H1 (cell line): ENCODE measurements at regions not wholly inside any gene's neighbourhood (a gene's known extent, or its start where the extent isn't known, plus 50 kb on each side); places are given as distances from the start of the nearest gene placed in this dataset.

ENCODE experiments used
- CTCF ChIA-PET: fragments of 300-600 bp; sonication (Branson Sonifier 250); formaldehyde crosslinking; loops from one replicate; lab custom pipeline; 2021; ENCODE audit not compliant: partially characterized antibody; lab: Charles Lee
- POLR2A ChIA-PET: fragments of 300-600 bp; sonication (Branson Sonifier 250); formaldehyde crosslinking; loops from one replicate; lab custom pipeline; 2021; ENCODE audit warnings: inconsistent platforms; ENCODE audit not compliant: partially characterized antibody; lab: Charles Lee
- DNase-seq, 2 experiments: peaks; one replicate each; pipeline versions ENCODE4 v3.0.0 to v3.0.0-alpha.2; 2010 to 2022; ENCODE audit warnings: low spot score in 2 of 2, low read depth in 1 of 2, mixed read lengths in 1 of 2
- FAIRE-seq: peaks from 2 replicates; lab custom pipeline; 2011; peaks lifted over from hg19 to GRCh38; lab: Jason Lieb, UNC
- H2AFZ ChIP-seq: 2 replicates; pipeline ENCODE4 v1.8.1; 2012; ENCODE audit warnings: low read length, inconsistent platforms
- H2AK5ac ChIP-seq: 2 replicates; pipeline ENCODE4 v1.6.1; 2013; ENCODE audit warnings: low read depth, low read length
- H2BK120ac ChIP-seq: replicated peaks from 2 replicates; pipeline ENCODE3; 2013; ENCODE audit warnings: low read depth, low read length, inconsistent platforms
- H2BK12ac ChIP-seq: 2 replicates; pipeline ENCODE4 v1.6.1; 2013; ENCODE audit warnings: low read depth, low read length
- H2BK15ac ChIP-seq: 2 replicates; pipeline ENCODE4 v1.6.1; 2013; ENCODE audit warnings: low read length
- H2BK20ac ChIP-seq: 2 replicates; pipeline ENCODE4 v1.6.1; 2013; ENCODE audit warnings: low read length
- H2BK5ac ChIP-seq: 2 replicates; pipeline ENCODE4 v1.6.1; 2013; ENCODE audit warnings: low read depth, low read length
- H3K14ac ChIP-seq: 2 replicates; pipeline ENCODE4 v1.6.1; 2013; ENCODE audit warnings: inconsistent platforms; ENCODE audit not compliant: insufficient read length
- H3K18ac ChIP-seq: 2 replicates; pipeline ENCODE4 v1.6.1; 2013; ENCODE audit warnings: low read length; ENCODE audit errors: extremely low read depth
- H3K23ac ChIP-seq: 2 replicates; pipeline ENCODE4 v1.6.1; 2013; ENCODE audit warnings: inconsistent platforms; ENCODE audit not compliant: insufficient read length
- H3K23me2 ChIP-seq: 2 replicates; pipeline ENCODE4 v1.6.1; 2013; ENCODE audit warnings: low read depth, low read length
- H3K27ac ChIP-seq: 2 replicates; pipeline ENCODE4 v1.6.1; 2011; ENCODE audit warnings: low read depth, low read length, inconsistent platforms
- H3K27me3 ChIP-seq, 4 experiments: replicated peaks in 1 of 4; 1 replicate in 1 of 4; 2 replicates in 3 of 4; pipeline versions ENCODE4 v1.6.1 to v1.8.1; 2011 to 2013; ENCODE audit warnings: low read length in 3 of 4, mild to moderate bottlenecking in 3 of 4, inconsistent platforms in 2 of 4, mixed read lengths in 2 of 4, moderate library complexity in 1 of 4; ENCODE audit not compliant: control insufficient read depth in 3 of 4, insufficient read depth in 3 of 4; ENCODE audit errors: extremely low read depth in 1 of 4
- H3K36me3 ChIP-seq, 4 experiments: 2 replicates each; pipeline versions ENCODE4 v1.6.1 to v1.8.1; 2011 to 2013; ENCODE audit warnings: mild to moderate bottlenecking in 4 of 4, low read length in 3 of 4, moderate library complexity in 2 of 4, control low read depth in 1 of 4, inconsistent platforms in 1 of 4; ENCODE audit not compliant: insufficient read depth in 4 of 4, control insufficient read depth in 2 of 4
- H3K4ac ChIP-seq: replicated peaks from 2 replicates; pipeline ENCODE3; 2013; ENCODE audit warnings: low read length, low read depth, mixed read lengths, inconsistent platforms; ENCODE audit not compliant: insufficient read length
- H3K4me1 ChIP-seq, 4 experiments: replicated peaks in 1 of 4; 1 replicate in 1 of 4; 2 replicates in 3 of 4; pipeline versions ENCODE4 v1.6.1 to v1.8.1; 2011 to 2013; ENCODE audit warnings: low read length in 3 of 4, inconsistent platforms in 2 of 4, mixed read lengths in 1 of 4; ENCODE audit not compliant: insufficient read depth in 4 of 4, control insufficient read depth in 3 of 4
- H3K4me2 ChIP-seq, 2 experiments: 2 replicates each; pipeline versions ENCODE4 v1.6.1 to v1.8.1; 2011 to 2013; ENCODE audit warnings: low read depth in 2 of 2, low read length in 2 of 2, control low read depth in 1 of 2, inconsistent platforms in 1 of 2, mild to moderate bottlenecking in 1 of 2; ENCODE audit not compliant: insufficient read depth in 1 of 2
- H3K4me3 ChIP-seq, 4 experiments: fragments of 200-600, 300-600 bp in 1 of 4; sonication (generic), shearing (Covaris generic), sonication (Bioruptor Twin) in 1 of 4; 2 replicates each; pipeline versions ENCODE4 v1.5.1 to v1.8.1; 2011 to 2016; ENCODE audit warnings: low read length in 4 of 4, low read depth in 3 of 4, control low read depth in 2 of 4, inconsistent platforms in 2 of 4, mild to moderate bottlenecking in 2 of 4, mixed read lengths in 1 of 4, moderate library complexity in 1 of 4; ENCODE audit not compliant: insufficient read depth in 2 of 4; ENCODE audit errors: extremely low read depth in 1 of 4
- H3K56ac ChIP-seq: replicated peaks from 2 replicates; pipeline ENCODE3; 2013; ENCODE audit warnings: low read depth, mild to moderate bottlenecking, mixed read lengths, low read length, inconsistent platforms; ENCODE audit not compliant: insufficient read length
- H3K79me1 ChIP-seq: 2 replicates; pipeline ENCODE4 v1.6.1; 2013; ENCODE audit warnings: low read depth, low read length, control low read depth
- H3K79me2 ChIP-seq, 2 experiments: 2 replicates each; pipeline versions ENCODE4 v1.6.1 to v1.8.1; 2012 to 2013; ENCODE audit warnings: low read length in 2 of 2, mild to moderate bottlenecking in 2 of 2, inconsistent platforms in 1 of 2; ENCODE audit not compliant: insufficient read depth in 2 of 2, control insufficient read depth in 1 of 2
- H3K9ac ChIP-seq, 4 experiments: replicated peaks in 1 of 4; 1 replicate in 1 of 4; 2 replicates in 3 of 4; pipeline versions ENCODE4 v1.6.1 to v1.8.1; 2011 to 2013; ENCODE audit warnings: low read depth in 3 of 4, low read length in 3 of 4, control low read depth in 2 of 4, mild to moderate bottlenecking in 2 of 4, moderate library complexity in 2 of 4, inconsistent platforms in 1 of 4; ENCODE audit errors: extremely low read depth in 1 of 4
- H3K9me3 ChIP-seq, 2 experiments: 2 replicates each; pipeline versions ENCODE4 v1.6.1 to v1.8.1; 2012 to 2013; ENCODE audit warnings: mild to moderate bottlenecking in 2 of 2, moderate library complexity in 2 of 2, control low read depth in 1 of 2, inconsistent platforms in 1 of 2, low read depth in 1 of 2, low read length in 1 of 2, mixed read lengths in 1 of 2; ENCODE audit not compliant: insufficient read depth in 2 of 2
- H4K20me1 ChIP-seq, 2 experiments: replicated peaks in 1 of 2; 2 replicates each; pipeline versions ENCODE3 to v1.8.1; 2011 to 2013; ENCODE audit warnings: inconsistent platforms in 2 of 2, low read length in 2 of 2, mild to moderate bottlenecking in 1 of 2; ENCODE audit not compliant: insufficient read depth in 2 of 2, control insufficient read depth in 1 of 2
- H4K5ac ChIP-seq: 2 replicates; pipeline ENCODE4 v1.6.1; 2013; ENCODE audit warnings: low read length, low read depth, mixed read lengths, inconsistent platforms; ENCODE audit not compliant: insufficient read length
- H4K8ac ChIP-seq: 2 replicates; pipeline ENCODE4 v1.8.0; 2013; ENCODE audit warnings: mild to moderate bottlenecking, moderate library complexity, low read length, inconsistent platforms; ENCODE audit not compliant: insufficient read depth; ENCODE audit errors: extremely low read depth
- H4K91ac ChIP-seq: replicated peaks from 2 replicates; pipeline ENCODE3; 2013; ENCODE audit warnings: low read length, mixed read lengths, inconsistent platforms; ENCODE audit not compliant: insufficient read length
- ATF2 ChIP-seq: IDR thresholded peaks from 2 replicates; pipeline ENCODE4 v1.6.1; 2012; ENCODE audit warnings: low read length, inconsistent platforms
- BRCA1 ChIP-seq: IDR thresholded peaks from 2 replicates; pipeline ENCODE4 v1.6.1; 2012; ENCODE audit warnings: low read depth, low read length, improper control_type of control experiment
- CBX5 ChIP-seq: fragments of 300-800, 300-1000 bp; sonication (generic); IDR thresholded peaks from 2 replicates; pipeline ENCODE4 v1.7.1; 2016; ENCODE audit warnings: antibody characterized with exemption, low read length, low read depth
- CHD1 ChIP-seq: IDR thresholded peaks from 2 replicates; pipeline ENCODE4 v1.6.1; 2012; ENCODE audit warnings: low read depth, low read length, improper control_type of control experiment
- CTBP2 ChIP-seq: IDR thresholded peaks from 2 replicates; pipeline ENCODE4 v1.7.0; 2011; ENCODE audit warnings: borderline replicate concordance, mild to moderate bottlenecking, moderate library complexity, mixed read lengths, low read length; ENCODE audit not compliant: insufficient read depth, insufficient read length
- GTF2F1 ChIP-seq: IDR thresholded peaks from 2 replicates; pipeline ENCODE4 v1.6.1; 2012; ENCODE audit warnings: low read depth, low read length, improper control_type of control experiment, borderline replicate concordance
- HDAC6 ChIP-seq: IDR thresholded peaks from one replicate; pipeline ENCODE4 v1.7.1; 2012; ENCODE audit warnings: low read depth, mild to moderate bottlenecking, inconsistent platforms, low read length, moderate library complexity
- MAFK ChIP-seq: IDR thresholded peaks from 2 replicates; pipeline ENCODE4 v1.6.1; 2012; ENCODE audit warnings: low read depth, mild to moderate bottlenecking, improper control_type of control experiment, low read length
- RFX5 ChIP-seq: IDR thresholded peaks from 2 replicates; pipeline ENCODE4 v1.6.1; 2011; ENCODE audit warnings: low read depth, low read length, improper control_type of control experiment, borderline replicate concordance
- RNF2 ChIP-seq: fragments of 200-900, 300-1000 bp; sonication (generic); IDR thresholded peaks from 2 replicates; pipeline ENCODE4 v1.7.1; 2016; ENCODE audit warnings: borderline replicate concordance, low read depth, mild to moderate bottlenecking, antibody characterized with exemption, low read length; ENCODE audit not compliant: poor library complexity, severe bottlenecking; ENCODE audit errors: missing control alignments
- SIN3A ChIP-seq, 2 experiments: IDR thresholded peaks in 1 of 2; conservative IDR thresholded peaks in 1 of 2; 2 replicates each; pipeline ENCODE4 v1.6.1; 2011 to 2012; ENCODE audit warnings: low read length in 2 of 2, improper control_type of control experiment in 1 of 2, low read depth in 1 of 2, mild to moderate bottlenecking in 1 of 2
- SRF ChIP-seq: IDR thresholded peaks from 2 replicates; pipeline ENCODE4 v1.6.1; 2011; ENCODE audit warnings: mild to moderate bottlenecking, low read depth, low read length, moderate library complexity
- TAF7 ChIP-seq: optimal IDR thresholded peaks from 2 replicates; pipeline ENCODE3; 2011; ENCODE audit warnings: low read depth, mild to moderate bottlenecking, inconsistent platforms, low read length, moderate library complexity, borderline replicate concordance

- no peak overlapping the region for H2BK20ac ChIP-seq
- no peak overlapping the region for H3K4ac ChIP-seq
- CTCF ChIA-PET = interaction anchor here (1.0 kb wide), 1 partner anchor 110 kb away, joined by 3 read pairs; no protein-coding TSS in a partner anchor
- no peak overlapping the region for H2BK15ac ChIP-seq
- no peaks in the 10 kb centered on the region for H3K79me2 ChIP-seq
- no peak overlapping the region for H3K18ac ChIP-seq
- POLR2A ChIA-PET = no interaction called here
- no peak overlapping the region for H4K8ac ChIP-seq
- H3K56ac ChIP-seq = no peak overlapping the region
- no peaks in the 10 kb centered on the region for H3K23me2 ChIP-seq
- no peak overlapping the region for H4K5ac ChIP-seq
- H3K36me3 ChIP-seq = no peaks in the 10 kb centered on the region
- TF ChIP-seq GTF2F1 (no peak), SRF (no peak), BRCA1 (no peak), MAFK (no peak), CBX5 (no peak), HDAC6 (no peak), SIN3A (conservative IDR thresholded peaks at IDR 0.05 in 1 of 2, IDR thresholded peaks at IDR 0.05 in 1 of 2; ENCODE audit: low read depth in 1 of 2, low read length in 2 of 2) (no peak), TAF7 (no peak), ATF2 (no peak), CTBP2 (no peak), RNF2 (no peak), CHD1 (no peak), RFX5 (no peak)
- no peak overlapping the region for H2BK5ac ChIP-seq
- H3K4me3 ChIP-seq = no peak overlapping the region
- no peak overlapping the region for H2BK120ac ChIP-seq
- H3K4me1 ChIP-seq = no peaks in the 10 kb centered on the region
- H2AK5ac ChIP-seq = no peak overlapping the region
- FAIRE-seq (no peak), DNase-seq (no peak)
- no peak overlapping the region for H3K9ac ChIP-seq
- no peak overlapping the region for H2BK12ac ChIP-seq
- no peak overlapping the region for H3K23ac ChIP-seq
- H4K91ac ChIP-seq = no peak overlapping the region
- H4K20me1 ChIP-seq = no peaks in the 10 kb centered on the region
- no peak overlapping the region for H2AFZ ChIP-seq
- H3K27me3 ChIP-seq = no peaks in the 10 kb centered on the region
- H3K14ac ChIP-seq = no peak overlapping the region
- no peak overlapping the region for H3K4me2 ChIP-seq
- H3K27ac ChIP-seq = no peak overlapping the region
- no peaks in the 10 kb centered on the region for H3K9me3 ChIP-seq
- no peaks in the 10 kb centered on the region for H3K79me1 ChIP-seq
These were observed 111.4 kb downstream of the SOX3 start for GRCh38 chrX:140393507-140393906.
